GM18907 (cell line): ENCODE measurements at regions not wholly inside any gene's neighbourhood (a gene's known extent, or its start where the extent isn't known, plus 50 kb on each side); places are given as distances from the start of the nearest gene placed in this dataset.
"Not testable (repeated sequence)": the region's sequence is repeated elsewhere in the genome, so short reads cannot be mapped to it uniquely, and the experiment has no call there.

Source experiments
- ATAC-seq: cut with Tn5 transposase; IDR thresholded peaks from one replicate; pipeline ENCODE4 v1.9.1; 2021; ENCODE audit warnings: mild to moderate bottlenecking, moderate library complexity; ENCODE audit not compliant: unreplicated experiment

GRCh38 chr10:16231176-16231575, 205.6 kb upstream of the PTER start:
- ATAC-seq = no peak

GRCh38 chr10:16231734-16232435, 204.9 kb upstream of the PTER start:
- ATAC-seq = no peak

GRCh38 chr10:16232441-16232840, 204.4 kb upstream of the PTER start:
- no peak for ATAC-seq

- ATAC-seq = no peak
These were observed 201.9 kb upstream of the PTER start for GRCh38 chr10:16234916-16235315.

DNA sequence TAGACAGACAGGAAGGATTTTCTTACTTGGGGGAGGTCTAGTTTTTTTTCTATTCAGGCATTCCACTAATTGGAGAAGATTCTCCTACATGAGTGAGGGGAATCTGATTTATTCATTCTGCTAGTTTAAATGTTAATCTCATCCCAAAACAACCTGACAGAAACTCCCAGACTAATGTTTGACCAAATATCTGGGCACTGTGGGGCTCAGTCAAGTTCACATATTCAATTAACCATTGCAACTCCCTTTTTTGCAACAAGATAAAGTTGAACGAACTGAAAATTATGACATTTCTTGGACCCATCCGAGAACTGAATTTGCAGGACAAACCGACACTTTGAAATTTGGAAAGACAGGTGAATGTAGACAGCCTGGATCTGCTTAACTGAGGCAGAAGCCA, 194.4 kb upstream of the PTER start:
- ATAC-seq = no peak

GRCh38 chr10:16242859-16243613, 193.8 kb upstream of the PTER start:
- ATAC-seq = no peak

DNA sequence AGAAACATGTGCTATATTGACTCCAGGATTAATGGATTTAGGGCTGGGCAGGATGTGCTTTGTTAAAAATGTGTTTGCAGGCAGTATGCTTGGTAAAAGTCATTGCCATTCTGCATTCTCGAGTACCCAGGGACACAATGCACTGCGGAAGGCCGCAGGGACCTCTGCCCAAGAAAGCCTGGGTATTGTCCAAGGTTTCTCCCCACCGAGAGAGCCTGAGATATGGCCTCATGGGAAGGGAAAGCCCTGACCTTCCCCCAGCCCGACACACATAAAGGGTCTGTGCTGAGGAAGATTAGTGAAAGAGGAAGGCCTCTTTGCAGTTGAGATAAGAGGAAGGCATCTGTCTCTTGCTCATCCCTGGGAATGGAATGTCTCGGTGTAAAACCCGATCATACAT, 186.7 kb upstream of the PTER start:
- ATAC-seq = not testable (repeated sequence)

DNA sequence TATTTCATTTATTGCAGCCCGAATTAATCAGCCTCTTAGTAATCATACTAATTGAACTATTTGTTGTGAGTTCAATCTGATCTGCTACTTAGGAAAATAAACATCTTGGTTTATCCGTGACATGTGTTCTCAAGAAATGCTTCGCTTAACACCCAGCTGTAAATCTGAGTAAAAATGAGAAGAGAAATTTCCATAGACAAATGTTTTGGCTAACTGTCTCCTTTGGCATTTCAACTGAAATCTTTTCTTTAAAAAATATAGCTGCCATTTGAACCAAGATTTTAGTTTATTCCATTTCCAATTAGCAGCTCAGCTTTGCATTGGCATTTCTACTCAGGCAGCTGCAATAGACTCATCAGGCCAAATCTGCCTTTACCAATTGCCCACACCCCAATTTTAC, 180.5 kb upstream of the PTER start:
- no peak for ATAC-seq

DNA sequence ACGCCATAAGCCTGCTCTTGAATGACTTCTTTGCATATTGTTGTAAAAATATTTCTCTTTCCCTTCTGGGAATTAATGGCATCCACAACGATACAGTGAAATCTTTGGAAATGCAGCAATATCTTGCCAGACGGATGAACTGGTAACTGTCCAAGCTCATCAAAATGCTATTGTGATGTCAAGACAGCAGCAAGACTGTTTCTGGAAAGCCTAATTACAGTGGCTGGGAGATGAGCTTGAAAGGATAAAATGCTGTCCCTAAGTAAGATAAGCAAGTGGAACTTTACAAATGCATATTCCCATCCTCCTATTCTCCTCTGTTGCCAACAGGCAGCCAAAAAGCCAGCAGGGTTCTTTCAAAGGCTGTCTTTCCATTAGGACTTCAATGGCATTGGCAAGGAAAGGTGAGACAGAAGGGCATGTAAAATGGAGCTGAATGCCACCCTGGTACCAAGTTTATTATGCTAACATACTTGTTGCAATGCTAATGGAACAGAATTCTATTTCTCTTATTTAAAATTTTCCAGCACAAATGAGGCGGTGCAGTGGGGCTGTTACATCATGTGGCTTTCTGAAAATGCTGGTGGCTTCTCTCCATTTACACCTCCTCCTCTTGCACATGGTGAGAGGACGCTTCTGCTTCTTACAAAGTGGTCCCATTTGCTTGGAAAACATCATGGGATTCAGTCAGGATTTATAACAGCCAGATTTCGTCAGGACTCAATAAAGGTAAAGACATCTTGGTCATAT, 178.3 kb upstream of the PTER start:
- no peak for ATAC-seq

DNA sequence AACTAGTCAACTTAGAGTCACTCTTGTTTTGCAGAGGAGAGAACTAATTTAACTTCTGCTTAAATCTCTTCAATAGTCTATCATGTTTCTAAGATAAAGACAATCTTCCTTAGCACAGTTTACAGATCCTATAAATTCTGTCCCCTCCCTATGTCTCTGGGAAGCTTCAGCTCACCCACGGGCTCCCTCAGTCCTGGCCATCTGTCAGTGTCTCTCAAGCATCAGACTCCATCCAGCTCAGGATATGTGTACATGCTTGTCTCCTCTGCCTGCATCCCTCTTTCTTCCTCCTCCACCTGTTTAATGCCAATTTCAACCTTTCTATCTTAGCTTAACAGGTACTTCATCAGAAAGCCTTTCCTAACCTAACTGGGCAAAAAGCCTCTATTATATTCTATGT, 177.1 kb upstream of the PTER start:
- ATAC-seq = no peak

DNA sequence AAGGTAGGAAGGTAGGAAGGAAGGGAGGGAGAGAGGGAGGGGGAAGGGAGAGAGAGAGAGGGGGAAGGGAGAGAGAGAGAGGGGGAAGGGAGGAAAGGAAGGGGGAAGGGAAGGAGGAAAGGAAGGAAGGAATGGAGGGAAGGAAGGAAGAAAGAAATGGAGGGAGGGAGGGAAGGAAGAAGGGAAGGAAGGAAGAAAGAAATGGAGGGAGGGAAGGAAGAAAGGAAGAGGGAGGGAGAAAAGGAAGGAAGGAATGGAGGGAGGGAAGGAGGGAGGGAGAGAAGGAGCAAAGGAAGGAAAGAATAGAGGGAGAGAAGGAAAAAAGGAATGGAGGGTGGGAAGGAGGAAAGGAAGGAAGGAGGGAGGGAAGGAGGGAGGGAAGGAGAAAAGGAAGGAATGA, 176.4 kb upstream of the PTER start:
- ATAC-seq = no peak

DNA sequence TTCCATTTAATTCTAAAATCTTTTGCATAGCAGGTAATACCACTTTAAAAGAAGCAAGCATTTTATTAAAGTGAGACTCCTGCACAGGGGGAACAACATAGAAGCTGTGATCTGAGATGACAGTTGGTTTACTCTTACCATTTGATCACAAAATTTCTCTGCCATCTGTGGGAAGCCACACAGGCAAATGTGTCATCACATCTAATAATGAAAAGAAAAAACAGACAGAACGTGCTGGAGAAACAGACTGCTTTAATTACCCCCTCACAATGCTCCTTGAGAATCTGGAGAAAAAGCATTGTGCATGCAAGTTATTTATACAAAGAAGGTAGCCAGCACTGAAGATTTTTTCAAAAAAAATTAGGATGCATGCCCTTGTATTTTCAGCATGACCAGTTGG, 165.2 kb upstream of the PTER start:
- ATAC-seq = no peak

DNA sequence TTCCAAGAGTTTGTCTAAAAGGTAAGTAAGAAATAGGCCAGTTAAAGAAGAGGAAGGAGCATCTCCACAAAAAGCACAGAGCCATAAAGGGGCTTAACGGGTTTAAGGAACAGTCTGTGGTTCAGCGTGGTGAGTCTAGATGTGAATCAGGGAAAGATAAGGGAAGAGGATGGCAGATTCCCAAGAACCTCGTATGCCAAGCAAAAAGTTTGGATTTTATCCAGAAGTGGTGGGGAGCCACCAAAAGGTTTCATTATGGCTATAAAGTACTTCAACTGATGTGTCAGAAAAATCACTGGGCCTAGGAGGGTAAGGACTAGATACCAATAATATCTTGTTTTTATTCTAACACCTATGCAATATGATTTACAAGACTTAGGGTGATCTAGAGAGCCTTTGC, 161.9 kb upstream of the PTER start:
- no peak for ATAC-seq

DNA sequence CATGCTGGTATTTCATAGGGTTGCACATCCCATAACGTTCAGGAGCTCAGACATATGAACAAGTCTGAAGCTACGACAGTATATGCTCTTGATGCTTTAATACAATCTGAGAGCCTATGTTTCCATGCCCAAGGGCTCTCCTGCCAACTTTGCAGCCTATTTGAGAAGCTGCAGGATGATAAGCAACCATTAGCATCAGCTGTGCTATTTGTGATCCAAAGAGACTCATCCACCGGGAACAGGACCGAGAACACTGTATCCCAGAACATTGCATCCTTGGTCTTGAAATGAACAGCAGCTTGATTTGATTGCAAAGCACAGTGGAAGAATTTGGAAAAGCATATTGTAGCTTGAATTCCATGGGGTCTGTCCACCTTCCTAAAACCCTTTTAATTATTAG, 156.2 kb upstream of the PTER start:
- no peak for ATAC-seq

GRCh38 chr10:16292366-16292765, 144.4 kb upstream of the PTER start:
- no peak for ATAC-seq

- ATAC-seq = no peak
These were observed 139.7 kb upstream of the PTER start for GRCh38 chr10:16297069-16297468.

GRCh38 chr10:16297642-16298041, 139.2 kb upstream of the PTER start:
- no peak for ATAC-seq

GRCh38 chr10:16304311-16304710, 132.5 kb upstream of the PTER start:
- no peak for ATAC-seq

DNA sequence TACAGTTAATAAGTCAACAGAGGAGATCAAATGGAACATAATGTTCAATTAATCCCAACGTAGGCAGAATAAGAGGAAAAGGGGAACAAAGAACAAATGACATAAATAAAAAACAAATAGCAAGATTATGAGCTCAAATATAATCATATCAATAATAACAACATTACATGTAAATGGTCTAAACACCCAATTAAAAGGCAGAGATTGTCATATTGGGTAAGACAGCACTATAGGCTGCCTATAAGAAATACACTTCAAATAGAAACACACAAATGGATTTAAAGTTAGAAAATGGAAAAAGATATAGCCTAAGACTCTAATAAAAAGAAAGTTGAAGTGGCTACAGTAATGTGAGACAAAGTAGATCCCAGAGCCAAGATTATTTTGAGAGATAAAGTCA, 126.4 kb upstream of the PTER start:
- no peak for ATAC-seq

- peak; percentile 53 for ATAC-seq
These were observed 122.6 kb upstream of the PTER start for GRCh38 chr10:16314259-16314658.

DNA sequence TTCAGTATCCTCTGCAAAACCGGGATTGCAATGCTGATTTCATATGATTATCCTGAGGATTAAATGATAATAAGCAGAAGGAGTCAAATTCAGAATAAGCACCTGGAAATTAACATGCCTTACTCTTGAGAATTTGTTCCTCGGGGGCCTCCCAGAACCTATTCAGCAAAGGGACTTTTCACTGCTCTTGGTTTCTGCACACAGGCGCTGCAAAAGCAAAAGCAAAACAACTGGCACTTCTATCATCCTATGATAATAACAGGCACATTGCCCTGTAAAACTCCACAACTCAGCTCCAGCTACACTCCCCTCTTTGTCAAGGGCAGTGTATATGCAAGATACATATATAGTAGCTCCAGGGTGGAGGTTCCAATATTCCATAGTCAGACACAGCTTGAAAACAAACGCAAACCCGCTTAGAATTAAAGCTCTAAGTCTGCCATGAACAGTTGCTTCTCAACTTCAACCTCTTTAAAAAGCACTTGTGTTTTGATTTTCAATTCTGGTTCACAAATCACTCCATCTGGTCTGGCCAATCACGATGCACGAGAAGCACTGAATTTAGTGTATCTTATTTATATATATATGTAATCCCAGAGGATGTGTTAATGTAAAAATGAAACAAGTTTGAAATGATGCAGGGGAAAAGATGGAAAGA, 119.9 kb upstream of the PTER start:
- ATAC-seq = no peak
